ENCODE measurements at regions not wholly inside any gene's neighbourhood (a gene's known extent, or its start where the extent isn't known, plus 50 kb on each side); places are given as distances from the start of the nearest gene placed in this dataset.
A peak's percentile ranks its signal among the peaks of the same experiment; 100 is the strongest.

- peak; percentile 71 for DNase-seq (ENCODE audit: low spot score)
Observed at GRCh38 chr14:49999146-49999761, 106.4 kb downstream of the ARF6 start.

- no peak for DNase-seq (ENCODE audit: low spot score)
Observed at GRCh38 chr14:49999826-50000379, 107.0 kb downstream of the ARF6 start.

GRCh38 chr14:50000380-50001150, 107.7 kb downstream of the ARF6 start:
- DNase-seq (ENCODE audit: low spot score) = peak; percentile 47

GRCh38 chr14:50001151-50001998, 108.5 kb downstream of the ARF6 start:
- no peak for DNase-seq (ENCODE audit: low spot score)

- DNase-seq (ENCODE audit: low spot score) = no peak
Observed at GRCh38 chr14:50001999-50002925, 109.4 kb downstream of the ARF6 start.

- DNase-seq (ENCODE audit: low spot score) = no peak
Observed at GRCh38 chr14:50002926-50003212, 110.0 kb downstream of the ARF6 start.

GRCh38 chr14:50003213-50004021, 110.5 kb downstream of the ARF6 start:
- DNase-seq (ENCODE audit: low spot score) = no peak

- DNase-seq (ENCODE audit: low spot score) = no peak
Observed at GRCh38 chr14:50006141-50006540, 110.2 kb downstream of the VCPKMT start.

GRCh38 chr14:50007123-50007903, 109.1 kb downstream of the VCPKMT start:
- DNase-seq (ENCODE audit: low spot score) = no peak

- no peak for DNase-seq (ENCODE audit: low spot score)
Observed at GRCh38 chr14:50008562-50008961, 107.8 kb downstream of the VCPKMT start.

GRCh38 chr14:50008974-50009373, 107.4 kb downstream of the VCPKMT start:
- DNase-seq (ENCODE audit: low spot score) = no peak

GRCh38 chr14:50010752-50011151, 105.6 kb downstream of the VCPKMT start:
- DNase-seq (ENCODE audit: low spot score) = no peak

- DNase-seq (ENCODE audit: low spot score) = no peak
Observed at GRCh38 chr14:50011242-50011641, 105.1 kb downstream of the VCPKMT start.

- DNase-seq (ENCODE audit: low spot score) = no peak
Observed at GRCh38 chr14:50012644-50013043, 103.7 kb downstream of the VCPKMT start.

- DNase-seq (ENCODE audit: low spot score) = no peak
Observed at GRCh38 chr14:50013198-50013918, 103.0 kb downstream of the VCPKMT start.

GRCh38 chr14:50013934-50014333, 102.4 kb downstream of the VCPKMT start:
- no peak for DNase-seq (ENCODE audit: low spot score)

- no peak for DNase-seq (ENCODE audit: low spot score)
Observed at GRCh38 chr14:50014809-50015430, 101.5 kb downstream of the VCPKMT start.

- no peak for DNase-seq (ENCODE audit: low spot score)
Observed at GRCh38 chr14:50015716-50016115, 100.7 kb downstream of the VCPKMT start.
